ENCODE measurements at regions not wholly inside any gene's neighbourhood (a gene's known extent, or its start where the extent isn't known, plus 50 kb on each side); places are given as distances from the start of the nearest gene placed in this dataset.
"Not testable (repeated sequence)": the region's sequence is repeated elsewhere in the genome, so short reads cannot be mapped to it uniquely, and the experiment has no call there.

GRCh38 chr1:199529324-199529723 is 498.2 kb upstream of the NR5A2 start:
- DNase-seq (ENCODE audit: low spot score): no peak

- not testable (repeated sequence) for DNase-seq (ENCODE audit: low spot score)
Measured at GRCh38 chr1:199533361-199533760, 494.1 kb upstream of the NR5A2 start.

- no peak for DNase-seq (ENCODE audit: low spot score)
Measured at GRCh38 chr1:199545780-199546179, 481.7 kb upstream of the NR5A2 start.

GRCh38 chr1:199546323-199546722 is 481.2 kb upstream of the NR5A2 start:
- DNase-seq (ENCODE audit: low spot score): no peak

- DNase-seq (ENCODE audit: low spot score): no peak
Measured at GRCh38 chr1:199549421-199549820, 478.1 kb upstream of the NR5A2 start.

- DNase-seq (ENCODE audit: low spot score): peak; percentile 12
Measured at GRCh38 chr1:199550199-199551065, 477.1 kb upstream of the NR5A2 start.

- DNase-seq (ENCODE audit: low spot score): peak; percentile 89
Measured at GRCh38 chr1:199551967-199552565, 475.4 kb upstream of the NR5A2 start.

GRCh38 chr1:199553104-199553503 is 474.4 kb upstream of the NR5A2 start:
- no peak for DNase-seq (ENCODE audit: low spot score)

- no peak for DNase-seq (ENCODE audit: low spot score)
Measured at GRCh38 chr1:199561334-199561733, 466.2 kb upstream of the NR5A2 start.

- no peak for DNase-seq (ENCODE audit: low spot score)
Measured at GRCh38 chr1:199573047-199573446, 454.5 kb upstream of the NR5A2 start.

GRCh38 chr1:199574950-199575349 is 452.6 kb upstream of the NR5A2 start:
- DNase-seq (ENCODE audit: low spot score): no peak

- no peak for DNase-seq (ENCODE audit: low spot score)
Measured at GRCh38 chr1:199580300-199580699, 447.2 kb upstream of the NR5A2 start.

GRCh38 chr1:199585392-199585791 is 442.1 kb upstream of the NR5A2 start:
- no peak for DNase-seq (ENCODE audit: low spot score)

GRCh38 chr1:199590708-199591107 is 436.8 kb upstream of the NR5A2 start:
- no peak for DNase-seq (ENCODE audit: low spot score)

- no peak for DNase-seq (ENCODE audit: low spot score)
Measured at GRCh38 chr1:199591468-199591867, 436.0 kb upstream of the NR5A2 start.

GRCh38 chr1:199593475-199593874 is 434.0 kb upstream of the NR5A2 start:
- DNase-seq (ENCODE audit: low spot score): no peak

- not testable (repeated sequence) for DNase-seq (ENCODE audit: low spot score)
Measured at GRCh38 chr1:199596448-199596847, 431.1 kb upstream of the NR5A2 start.

- DNase-seq (ENCODE audit: low spot score): no peak
Measured at GRCh38 chr1:199597152-199597551, 430.4 kb upstream of the NR5A2 start.

- no peak for DNase-seq (ENCODE audit: low spot score)
Measured at GRCh38 chr1:199608414-199608813, 419.1 kb upstream of the NR5A2 start.

- DNase-seq (ENCODE audit: low spot score): no peak
Measured at GRCh38 chr1:199612976-199613774, 414.3 kb upstream of the NR5A2 start.

GRCh38 chr1:199616947-199617346 is 410.6 kb upstream of the NR5A2 start:
- DNase-seq (ENCODE audit: low spot score): no peak

GRCh38 chr1:199619223-199619622 is 408.3 kb upstream of the NR5A2 start:
- DNase-seq (ENCODE audit: low spot score): no peak

- DNase-seq (ENCODE audit: low spot score): not testable (repeated sequence)
Measured at GRCh38 chr1:199626228-199626627, 401.3 kb upstream of the NR5A2 start.
